ENCODE measurements at regions not wholly inside any gene's neighbourhood (a gene's known extent, or its start where the extent isn't known, plus 50 kb on each side); places are given as distances from the start of the nearest gene placed in this dataset.

DNA sequence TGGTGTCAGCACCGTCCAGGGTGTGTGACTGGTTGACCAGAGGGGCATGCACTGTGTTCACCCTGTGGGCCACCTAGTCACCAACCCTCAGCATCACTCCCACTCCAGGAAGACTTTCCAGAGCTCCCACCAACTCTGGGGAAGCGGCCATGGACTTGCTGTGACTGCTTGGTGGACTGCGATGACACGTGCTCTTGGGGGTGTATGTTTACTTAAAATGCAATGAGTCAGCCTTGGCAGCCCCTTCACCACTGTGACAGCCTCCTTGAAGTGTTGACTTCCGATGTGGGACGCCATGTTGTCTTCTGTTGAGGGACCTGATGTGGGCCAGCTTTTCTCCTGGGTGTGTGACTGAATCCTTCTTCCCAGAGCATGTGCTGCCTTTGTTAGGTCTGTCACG, 151.1 kb upstream of the RTL1 start:
- TF ChIP-seq TAF1 (IDR thresholded peaks at IDR 0.05; ENCODE audit: borderline replicate concordance, insufficient read depth, low read length), result no peak
- no peak for TF ChIP-seq SIN3A (IDR thresholded peaks at IDR 0.05; ENCODE audit: borderline replicate concordance, insufficient read depth, low read length)
- TF ChIP-seq, protein P1, sequence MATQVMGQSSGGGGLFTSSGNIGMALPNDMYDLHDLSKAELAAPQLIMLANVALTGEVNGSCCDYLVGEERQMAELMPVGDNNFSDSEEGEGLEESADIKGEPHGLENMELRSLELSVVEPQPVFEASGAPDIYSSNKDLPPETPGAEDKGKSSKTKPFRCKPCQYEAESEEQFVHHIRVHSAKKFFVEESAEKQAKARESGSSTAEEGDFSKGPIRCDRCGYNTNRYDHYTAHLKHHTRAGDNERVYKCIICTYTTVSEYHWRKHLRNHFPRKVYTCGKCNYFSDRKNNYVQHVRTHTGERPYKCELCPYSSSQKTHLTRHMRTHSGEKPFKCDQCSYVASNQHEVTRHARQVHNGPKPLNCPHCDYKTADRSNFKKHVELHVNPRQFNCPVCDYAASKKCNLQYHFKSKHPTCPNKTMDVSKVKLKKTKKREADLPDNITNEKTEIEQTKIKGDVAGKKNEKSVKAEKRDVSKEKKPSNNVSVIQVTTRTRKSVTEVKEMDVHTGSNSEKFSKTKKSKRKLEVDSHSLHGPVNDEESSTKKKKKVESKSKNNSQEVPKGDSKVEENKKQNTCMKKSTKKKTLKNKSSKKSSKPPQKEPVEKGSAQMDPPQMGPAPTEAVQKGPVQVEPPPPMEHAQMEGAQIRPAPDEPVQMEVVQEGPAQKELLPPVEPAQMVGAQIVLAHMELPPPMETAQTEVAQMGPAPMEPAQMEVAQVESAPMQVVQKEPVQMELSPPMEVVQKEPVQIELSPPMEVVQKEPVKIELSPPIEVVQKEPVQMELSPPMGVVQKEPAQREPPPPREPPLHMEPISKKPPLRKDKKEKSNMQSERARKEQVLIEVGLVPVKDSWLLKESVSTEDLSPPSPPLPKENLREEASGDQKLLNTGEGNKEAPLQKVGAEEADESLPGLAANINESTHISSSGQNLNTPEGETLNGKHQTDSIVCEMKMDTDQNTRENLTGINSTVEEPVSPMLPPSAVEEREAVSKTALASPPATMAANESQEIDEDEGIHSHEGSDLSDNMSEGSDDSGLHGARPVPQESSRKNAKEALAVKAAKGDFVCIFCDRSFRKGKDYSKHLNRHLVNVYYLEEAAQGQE (IDR thresholded peaks at IDR 0.05; ENCODE audit: insufficient read depth in 1 of 2, low read depth in 2 of 2, low read length in 2 of 2), result no peak
- no peak for TF ChIP-seq FOXP2 (optimal IDR thresholded peaks at IDR 0.05; ENCODE audit: borderline replicate concordance, extremely low read depth, extremely low read length, insufficient read depth)
- TF ChIP-seq POLR2AphosphoS5 (IDR thresholded peaks at IDR 0.05; ENCODE audit: low read depth, low read length), result no peak

DNA sequence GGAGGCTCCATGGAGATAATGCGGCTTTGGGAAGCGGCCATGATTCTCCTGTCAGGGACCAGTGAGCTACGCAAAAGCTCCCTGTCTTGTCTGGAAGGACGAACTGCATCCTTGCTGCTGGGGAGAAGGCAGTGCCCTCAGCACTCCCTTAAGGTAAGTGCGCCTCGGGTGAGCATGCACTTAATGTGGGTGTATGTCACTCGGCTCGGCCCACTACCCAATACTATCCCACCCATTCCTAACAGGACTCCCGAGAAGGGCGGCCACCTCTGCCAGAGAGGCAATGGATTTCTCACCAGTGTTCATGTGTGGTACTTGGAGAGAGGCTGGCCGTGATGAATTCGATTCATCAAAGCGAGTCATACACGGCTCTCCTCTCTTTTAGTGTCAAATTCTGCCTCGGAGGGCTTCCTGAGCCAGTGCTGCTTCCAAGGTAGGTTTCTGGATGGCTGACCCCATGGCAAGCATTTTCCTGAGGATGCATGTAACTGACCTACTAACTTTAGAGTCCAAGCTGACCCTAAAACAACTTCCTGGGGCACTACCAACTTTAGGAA, 151.7 kb upstream of the RTL1 start:
- TF ChIP-seq SIN3A (IDR thresholded peaks at IDR 0.05; ENCODE audit: borderline replicate concordance, insufficient read depth, low read length), result no peak

DNA sequence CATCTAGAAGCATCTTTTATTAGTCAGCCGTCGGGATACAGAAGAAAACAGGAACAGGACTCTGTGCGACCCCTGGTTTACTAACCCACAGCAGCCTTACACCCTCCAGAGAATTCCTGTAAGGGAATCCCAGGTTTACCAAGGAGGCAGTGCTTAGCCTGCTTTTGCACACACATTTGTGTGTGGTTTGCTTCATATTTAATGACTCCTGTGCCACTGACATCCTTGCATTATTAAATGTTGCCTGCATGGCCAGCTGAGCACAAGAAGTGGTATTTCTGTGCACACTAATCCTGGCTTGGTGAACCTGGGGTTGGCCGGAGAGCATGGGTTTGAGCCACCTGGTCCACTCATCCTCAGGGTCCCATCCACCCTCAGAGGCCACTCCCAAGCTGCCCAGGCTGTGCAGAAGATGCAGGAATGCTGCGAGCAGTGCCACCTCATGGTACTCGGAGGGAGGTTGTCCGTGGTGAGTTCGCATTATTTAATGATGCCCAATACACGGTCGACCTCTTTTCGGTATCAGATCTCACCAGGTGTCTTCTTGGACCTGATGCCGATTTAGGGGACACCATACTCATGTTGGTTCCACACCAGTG, 152.4 kb upstream of the RTL1 start:
- TF ChIP-seq FOXP2 (optimal IDR thresholded peaks at IDR 0.05; ENCODE audit: borderline replicate concordance, extremely low read depth, extremely low read length, insufficient read depth), result no peak
- TF ChIP-seq SIN3A (IDR thresholded peaks at IDR 0.05; ENCODE audit: borderline replicate concordance, insufficient read depth, low read length), result no peak
- no peak for TF ChIP-seq TAF1 (IDR thresholded peaks at IDR 0.05; ENCODE audit: borderline replicate concordance, insufficient read depth, low read length)
- TF ChIP-seq, protein P1 (IDR thresholded peaks at IDR 0.05; ENCODE audit: insufficient read depth in 1 of 2, low read depth in 2 of 2, low read length in 2 of 2), result no peak
- no peak for TF ChIP-seq POLR2AphosphoS5 (IDR thresholded peaks at IDR 0.05; ENCODE audit: low read depth, low read length)

DNA sequence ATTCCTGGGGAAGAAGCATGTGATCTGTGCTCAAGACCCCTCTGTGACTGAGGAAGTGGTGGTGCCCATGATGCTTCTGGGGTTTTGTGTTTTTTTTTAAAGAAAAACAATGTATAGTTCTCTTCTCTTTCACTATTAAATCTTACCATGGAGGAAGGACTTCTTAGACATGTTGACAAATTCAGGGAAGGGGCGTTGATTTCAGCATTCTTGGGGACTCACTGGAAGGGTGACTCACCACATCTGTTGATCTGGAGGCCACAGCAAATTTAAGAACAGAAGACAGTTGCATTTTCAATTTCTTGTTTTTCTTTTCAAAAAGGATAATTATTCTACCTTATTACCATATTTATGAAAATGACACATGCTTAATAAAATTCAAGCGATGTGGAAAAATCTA, 152.9 kb upstream of the RTL1 start:
- TF ChIP-seq, protein P1 (IDR thresholded peaks at IDR 0.05; ENCODE audit: insufficient read depth in 1 of 2, low read depth in 2 of 2, low read length in 2 of 2), result no peak
- TF ChIP-seq TAF1 (IDR thresholded peaks at IDR 0.05; ENCODE audit: borderline replicate concordance, insufficient read depth, low read length), result no peak
- no peak for TF ChIP-seq POLR2AphosphoS5 (IDR thresholded peaks at IDR 0.05; ENCODE audit: low read depth, low read length)
- TF ChIP-seq SIN3A (IDR thresholded peaks at IDR 0.05; ENCODE audit: borderline replicate concordance, insufficient read depth, low read length), result no peak
- TF ChIP-seq FOXP2 (optimal IDR thresholded peaks at IDR 0.05; ENCODE audit: borderline replicate concordance, extremely low read depth, extremely low read length, insufficient read depth), result no peak

DNA sequence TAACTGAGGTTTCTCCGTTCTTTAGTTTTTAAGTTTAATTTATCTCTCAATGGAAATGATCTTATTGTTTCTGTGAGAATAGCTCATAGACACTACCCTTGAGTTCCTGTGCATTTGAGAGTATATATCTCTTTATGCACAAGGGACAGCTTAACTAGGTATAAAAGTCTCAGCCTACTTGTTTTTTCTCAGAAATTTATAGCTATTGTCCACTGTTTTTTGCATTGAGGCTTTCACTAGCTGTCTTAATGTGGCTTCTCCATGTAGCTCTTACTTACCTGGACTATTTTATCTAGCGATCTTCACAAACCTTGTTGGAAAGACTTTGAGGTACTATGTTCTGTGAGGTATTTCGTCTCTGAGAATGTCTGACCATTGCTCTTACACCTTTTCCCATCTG, 153.9 kb upstream of the RTL1 start:
- TF ChIP-seq TAF1 (IDR thresholded peaks at IDR 0.05; ENCODE audit: borderline replicate concordance, insufficient read depth, low read length), result no peak
- no peak for TF ChIP-seq FOXP2 (optimal IDR thresholded peaks at IDR 0.05; ENCODE audit: borderline replicate concordance, extremely low read depth, extremely low read length, insufficient read depth)
- TF ChIP-seq POLR2AphosphoS5 (IDR thresholded peaks at IDR 0.05; ENCODE audit: low read depth, low read length), result no peak
- TF ChIP-seq, protein P1 (IDR thresholded peaks at IDR 0.05; ENCODE audit: insufficient read depth in 1 of 2, low read depth in 2 of 2, low read length in 2 of 2), result no peak
- no peak for TF ChIP-seq SIN3A (IDR thresholded peaks at IDR 0.05; ENCODE audit: borderline replicate concordance, insufficient read depth, low read length)

All from PFSK-1 (cell line).